ENCODE measurements at regions not wholly inside any gene's neighbourhood (a gene's known extent, or its start where the extent isn't known, plus 50 kb on each side); places are given as distances from the start of the nearest gene placed in this dataset.

- H3K36me3 ChIP-seq (ENCODE audit: insufficient read depth), result no peaks in the 10 kb centered on the region
- H4K20me1 ChIP-seq (ENCODE audit: insufficient read depth), result no peaks in the 10 kb centered on the region
- H3K27me3 ChIP-seq (ENCODE audit: insufficient read depth, low read depth), result no peaks in the 10 kb centered on the region
- no peaks in the 10 kb centered on the region for H3K4me1 ChIP-seq (ENCODE audit: low read depth, poor library complexity, severe bottlenecking)
- no peak overlapping the region for H3K9ac ChIP-seq
- H3K4me3 ChIP-seq (IDR thresholded peaks at IDR 0.05; ENCODE audit: insufficient read depth, low read depth, low read length), result no peak overlapping the region
- no peak overlapping the region for H2AFZ ChIP-seq (ENCODE audit: low read depth)
- H3K79me2 ChIP-seq (ENCODE audit: insufficient read depth, low read depth), result no peaks in the 10 kb centered on the region
- no peak overlapping the region for H3K4me2 ChIP-seq
- no peak for TF ChIP-seq CTCF (conservative IDR thresholded peaks at IDR 0.05; ENCODE audit: low read depth, low read length)
- no peak overlapping the region for H3K27ac ChIP-seq
Observed at GRCh38 chr10:130915065-130915464, 396.5 kb downstream of the TCERG1L start.

DNA sequence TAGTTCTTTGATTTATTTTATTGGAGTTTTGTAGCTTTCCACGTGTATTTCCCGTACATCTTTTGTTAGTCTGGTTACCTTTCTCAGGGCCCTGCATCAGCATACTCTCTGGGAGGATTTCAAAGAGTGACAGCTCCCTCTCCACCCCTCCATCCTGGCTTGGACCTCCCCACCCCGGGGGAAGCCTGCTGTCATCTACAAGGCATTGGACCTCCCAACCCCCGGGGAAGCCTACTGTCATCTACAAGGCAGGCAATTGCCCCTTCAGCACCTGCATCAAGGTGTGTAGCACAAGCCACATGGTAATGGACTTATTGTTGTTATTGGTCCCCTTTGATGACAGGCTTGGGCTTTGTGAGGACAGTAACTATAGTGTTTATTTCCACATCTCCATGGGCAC, 390.1 kb downstream of the TCERG1L start:
- TF ChIP-seq CTCF (conservative IDR thresholded peaks at IDR 0.05; ENCODE audit: low read depth, low read length), result no peak
- no peak overlapping the region for H3K4me3 ChIP-seq (IDR thresholded peaks at IDR 0.05; ENCODE audit: insufficient read depth, low read depth, low read length)
- H2AFZ ChIP-seq (ENCODE audit: low read depth), result no peak overlapping the region
- H3K79me2 ChIP-seq (ENCODE audit: insufficient read depth, low read depth), result no peaks in the 10 kb centered on the region
- H4K20me1 ChIP-seq (ENCODE audit: insufficient read depth), result no peaks in the 10 kb centered on the region
- H3K27me3 ChIP-seq (ENCODE audit: insufficient read depth, low read depth), result no peaks in the 10 kb centered on the region
- H3K4me2 ChIP-seq, result no peak overlapping the region
- H3K27ac ChIP-seq, result no peak overlapping the region
- H3K4me1 ChIP-seq (ENCODE audit: low read depth, poor library complexity, severe bottlenecking), result no peaks in the 10 kb centered on the region
- H3K9ac ChIP-seq, result no peak overlapping the region
- no peaks in the 10 kb centered on the region for H3K36me3 ChIP-seq (ENCODE audit: insufficient read depth)

- no peak for TF ChIP-seq CTCF (conservative IDR thresholded peaks at IDR 0.05; ENCODE audit: low read depth, low read length)
- no peak overlapping the region for H3K9ac ChIP-seq
Observed at GRCh38 chr10:130921911-130922440, 389.5 kb downstream of the TCERG1L start.

GRCh38 chr10:130923596-130923995, 387.9 kb downstream of the TCERG1L start:
- H4K20me1 ChIP-seq (ENCODE audit: insufficient read depth), result no peaks in the 10 kb centered on the region
- H3K4me1 ChIP-seq (ENCODE audit: low read depth, poor library complexity, severe bottlenecking), result no peaks in the 10 kb centered on the region
- H3K4me2 ChIP-seq, result no peak overlapping the region
- H3K27me3 ChIP-seq (ENCODE audit: insufficient read depth, low read depth), result no peaks in the 10 kb centered on the region
- TF ChIP-seq CTCF (conservative IDR thresholded peaks at IDR 0.05; ENCODE audit: low read depth, low read length), result no peak
- H3K79me2 ChIP-seq (ENCODE audit: insufficient read depth, low read depth), result no peaks in the 10 kb centered on the region
- no peaks in the 10 kb centered on the region for H3K36me3 ChIP-seq (ENCODE audit: insufficient read depth)
- no peak overlapping the region for H3K4me3 ChIP-seq (IDR thresholded peaks at IDR 0.05; ENCODE audit: insufficient read depth, low read depth, low read length)
- H2AFZ ChIP-seq (ENCODE audit: low read depth), result no peak overlapping the region
- no peak overlapping the region for H3K9ac ChIP-seq
- no peak overlapping the region for H3K27ac ChIP-seq

More at GRCh38 chr10:130921911-130922440, 389.5 kb downstream of the TCERG1L start:
- no peaks in the 10 kb centered on the region for H3K36me3 ChIP-seq (ENCODE audit: insufficient read depth)
- H3K27me3 ChIP-seq (ENCODE audit: insufficient read depth, low read depth), result no peaks in the 10 kb centered on the region
- no peaks in the 10 kb centered on the region for H3K79me2 ChIP-seq (ENCODE audit: insufficient read depth, low read depth)
- H3K4me3 ChIP-seq (IDR thresholded peaks at IDR 0.05; ENCODE audit: insufficient read depth, low read depth, low read length), result no peak overlapping the region
- no peaks in the 10 kb centered on the region for H3K4me1 ChIP-seq (ENCODE audit: low read depth, poor library complexity, severe bottlenecking)
- no peak overlapping the region for H3K4me2 ChIP-seq
- no peak overlapping the region for H2AFZ ChIP-seq (ENCODE audit: low read depth)
- H4K20me1 ChIP-seq (ENCODE audit: insufficient read depth), result no peaks in the 10 kb centered on the region
- H3K27ac ChIP-seq, result no peak overlapping the region

Data from KMS-11 (cell line).